ENCODE measurements at regions not wholly inside any gene's neighbourhood (a gene's known extent, or its start where the extent isn't known, plus 50 kb on each side); places are given as distances from the start of the nearest gene placed in this dataset.

GRCh38 chr13:85497652-85498051, 301.6 kb downstream of the SLITRK6 start:
- Histone ChIP-seq H3K9me3 (ENCODE audit: control insufficient read depth, insufficient read depth, low read length) (no peaks in the 10 kb centered on the region), H3K36me3 (ENCODE audit: control insufficient read depth, low read length) (no peaks in the 10 kb centered on the region), H3K4me2 (ENCODE audit: low read length) (no peak overlapping the region), H3K27me3 (ENCODE audit: control insufficient read depth, low read length) (no peaks in the 10 kb centered on the region), H3K9me2 (replicated peaks; ENCODE audit: control insufficient read depth, low read length) (no peaks in the 10 kb centered on the region), H3K27ac (ENCODE audit: low read depth, low read length) (no peak overlapping the region), H3K4me1 (ENCODE audit: control insufficient read depth, low read length) (no peaks in the 10 kb centered on the region), H3K4me3 (ENCODE audit: low read length) (no peak overlapping the region), H3F3A (ENCODE audit: control insufficient read depth, insufficient read depth) (no peaks in the 10 kb centered on the region), H3K79me2 (ENCODE audit: control insufficient read depth, low read length) (no peaks in the 10 kb centered on the region), H4K20me1 (ENCODE audit: control insufficient read depth, insufficient read depth, low read depth, low read length) (no peaks in the 10 kb centered on the region)
- TF ChIP-seq EZH2phosphoT487 (IDR thresholded peaks at IDR 0.05; ENCODE audit: borderline replicate concordance, low read length): no peak
- TF ChIP-seq, protein P1, sequence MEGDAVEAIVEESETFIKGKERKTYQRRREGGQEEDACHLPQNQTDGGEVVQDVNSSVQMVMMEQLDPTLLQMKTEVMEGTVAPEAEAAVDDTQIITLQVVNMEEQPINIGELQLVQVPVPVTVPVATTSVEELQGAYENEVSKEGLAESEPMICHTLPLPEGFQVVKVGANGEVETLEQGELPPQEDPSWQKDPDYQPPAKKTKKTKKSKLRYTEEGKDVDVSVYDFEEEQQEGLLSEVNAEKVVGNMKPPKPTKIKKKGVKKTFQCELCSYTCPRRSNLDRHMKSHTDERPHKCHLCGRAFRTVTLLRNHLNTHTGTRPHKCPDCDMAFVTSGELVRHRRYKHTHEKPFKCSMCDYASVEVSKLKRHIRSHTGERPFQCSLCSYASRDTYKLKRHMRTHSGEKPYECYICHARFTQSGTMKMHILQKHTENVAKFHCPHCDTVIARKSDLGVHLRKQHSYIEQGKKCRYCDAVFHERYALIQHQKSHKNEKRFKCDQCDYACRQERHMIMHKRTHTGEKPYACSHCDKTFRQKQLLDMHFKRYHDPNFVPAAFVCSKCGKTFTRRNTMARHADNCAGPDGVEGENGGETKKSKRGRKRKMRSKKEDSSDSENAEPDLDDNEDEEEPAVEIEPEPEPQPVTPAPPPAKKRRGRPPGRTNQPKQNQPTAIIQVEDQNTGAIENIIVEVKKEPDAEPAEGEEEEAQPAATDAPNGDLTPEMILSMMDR (IDR thresholded peaks at IDR 0.05; ENCODE audit: low read depth, low read length, poor library complexity, severe bottlenecking): no peak

- Histone ChIP-seq H3F3A (ENCODE audit: control insufficient read depth, insufficient read depth) (no peaks in the 10 kb centered on the region), H3K4me1 (ENCODE audit: control insufficient read depth, low read length) (no peaks in the 10 kb centered on the region), H4K20me1 (ENCODE audit: control insufficient read depth, insufficient read depth, low read depth, low read length) (no peaks in the 10 kb centered on the region), H3K4me2 (ENCODE audit: low read length) (no peak overlapping the region), H3K27ac (ENCODE audit: low read depth, low read length) (no peak overlapping the region), H3K4me3 (ENCODE audit: low read length) (no peak overlapping the region), H3K27me3 (ENCODE audit: control insufficient read depth, low read length) (no peaks in the 10 kb centered on the region), H3K9me2 (replicated peaks; ENCODE audit: control insufficient read depth, low read length) (no peaks in the 10 kb centered on the region), H3K9me3 (ENCODE audit: control insufficient read depth, insufficient read depth, low read length) (no peaks in the 10 kb centered on the region), H3K36me3 (ENCODE audit: control insufficient read depth, low read length) (no peaks in the 10 kb centered on the region), H3K79me2 (ENCODE audit: control insufficient read depth, low read length) (no peaks in the 10 kb centered on the region)
- TF ChIP-seq EZH2phosphoT487 (IDR thresholded peaks at IDR 0.05; ENCODE audit: borderline replicate concordance, low read length): no peak
- TF ChIP-seq, protein P1 (IDR thresholded peaks at IDR 0.05; ENCODE audit: low read depth, low read length, poor library complexity, severe bottlenecking): no peak
Observed at GRCh38 chr13:85492283-85492682, 306.9 kb downstream of the SLITRK6 start.

- Histone ChIP-seq H4K20me1 (ENCODE audit: control insufficient read depth, insufficient read depth, low read depth, low read length) (no peaks in the 10 kb centered on the region), H3K4me1 (ENCODE audit: control insufficient read depth, low read length) (no peaks in the 10 kb centered on the region), H3K27ac (ENCODE audit: low read depth, low read length) (no peak overlapping the region), H3K36me3 (ENCODE audit: control insufficient read depth, low read length) (no peaks in the 10 kb centered on the region), H3K79me2 (ENCODE audit: control insufficient read depth, low read length) (no peaks in the 10 kb centered on the region), H3K27me3 (ENCODE audit: control insufficient read depth, low read length) (no peaks in the 10 kb centered on the region), H3K4me3 (ENCODE audit: low read length) (no peak overlapping the region), H3F3A (ENCODE audit: control insufficient read depth, insufficient read depth) (no peaks in the 10 kb centered on the region), H3K9me2 (replicated peaks; ENCODE audit: control insufficient read depth, low read length) (no peaks in the 10 kb centered on the region), H3K9me3 (ENCODE audit: control insufficient read depth, insufficient read depth, low read length) (no peaks in the 10 kb centered on the region), H3K4me2 (ENCODE audit: low read length) (no peak overlapping the region)
- TF ChIP-seq, protein P1 (IDR thresholded peaks at IDR 0.05; ENCODE audit: low read depth, low read length, poor library complexity, severe bottlenecking): no peak
- TF ChIP-seq EZH2phosphoT487 (IDR thresholded peaks at IDR 0.05; ENCODE audit: borderline replicate concordance, low read length): no peak
Observed at GRCh38 chr13:85486663-85487062, 312.6 kb downstream of the SLITRK6 start.

DNA sequence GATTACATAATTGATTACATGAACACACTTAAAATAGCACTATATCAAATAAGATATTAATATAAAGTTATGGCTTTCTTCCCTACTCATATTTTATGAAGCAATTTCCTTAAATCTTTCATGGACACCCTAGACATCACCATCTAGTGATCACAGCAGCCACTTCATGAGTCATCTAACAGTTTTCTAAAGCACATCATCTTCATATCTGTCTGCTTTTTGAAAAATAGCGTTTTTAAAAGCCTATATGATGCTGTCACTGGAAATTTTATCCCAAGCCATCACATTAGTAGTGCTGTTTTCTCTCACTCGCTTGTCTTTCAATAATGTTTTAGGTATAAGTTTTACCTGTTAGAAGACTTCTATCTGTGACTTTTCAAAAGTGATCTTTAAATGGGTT, 326.1 kb downstream of the SLITRK6 start:
- Histone ChIP-seq H3K27me3 (ENCODE audit: control insufficient read depth, low read length) (no peaks in the 10 kb centered on the region), H3K4me2 (ENCODE audit: low read length) (no peak overlapping the region), H3K4me3 (ENCODE audit: low read length) (no peak overlapping the region), H3K9me3 (ENCODE audit: control insufficient read depth, insufficient read depth, low read length) (no peaks in the 10 kb centered on the region), H3K27ac (ENCODE audit: low read depth, low read length) (no peak overlapping the region), H4K20me1 (ENCODE audit: control insufficient read depth, insufficient read depth, low read depth, low read length) (no peaks in the 10 kb centered on the region), H3K4me1 (ENCODE audit: control insufficient read depth, low read length) (no peaks in the 10 kb centered on the region), H3F3A (ENCODE audit: control insufficient read depth, insufficient read depth) (no peaks in the 10 kb centered on the region), H3K79me2 (ENCODE audit: control insufficient read depth, low read length) (no peaks in the 10 kb centered on the region), H3K9me2 (replicated peaks; ENCODE audit: control insufficient read depth, low read length) (no peaks in the 10 kb centered on the region), H3K36me3 (ENCODE audit: control insufficient read depth, low read length) (no peaks in the 10 kb centered on the region)
- TF ChIP-seq, protein P1 (IDR thresholded peaks at IDR 0.05; ENCODE audit: low read depth, low read length, poor library complexity, severe bottlenecking): no peak
- TF ChIP-seq EZH2phosphoT487 (IDR thresholded peaks at IDR 0.05; ENCODE audit: borderline replicate concordance, low read length): no peak

Measured in DOHH2 (cell line).